Nephron progenitor cell (in vitro differentiated cells): ENCODE measurements at regions not wholly inside any gene's neighbourhood (a gene's known extent, or its start where the extent isn't known, plus 50 kb on each side); places are given as distances from the start of the nearest gene placed in this dataset.

Experiments
- DNase-seq: peaks from one replicate; pipeline ENCODE4 v3.0.0; 2021
- H3K27ac Mint-ChIP-seq: 2 replicates; pipeline ENCODE4 v1.8.0; 2021; ENCODE audit warnings: mild to moderate bottlenecking, moderate library complexity, mixed read lengths
- H3K27me3 Mint-ChIP-seq: 2 replicates; pipeline ENCODE4 v1.8.0; 2021; ENCODE audit warnings: mild to moderate bottlenecking, low read depth, mixed read lengths; ENCODE audit not compliant: poor library complexity
- H3K36me3 Mint-ChIP-seq: 2 replicates; pipeline ENCODE4 v1.8.0; 2021; ENCODE audit warnings: low read depth, mixed read lengths
- H3K4me1 Mint-ChIP-seq: 2 replicates; pipeline ENCODE4 v1.8.0; 2021; ENCODE audit warnings: mixed read lengths
- H3K4me3 Mint-ChIP-seq: 2 replicates; pipeline ENCODE4 v1.8.0; 2021; ENCODE audit warnings: mild to moderate bottlenecking, moderate library complexity, mixed read lengths
- H3K9me3 Mint-ChIP-seq: 2 replicates; pipeline ENCODE4 v1.8.0; 2021; ENCODE audit warnings: mild to moderate bottlenecking, moderate library complexity, mixed read lengths
- CTCF ChIP-seq: fragments of 200-600 bp; sonication (generic); IDR thresholded peaks from 2 replicates; pipeline ENCODE4 v1.5.0; 2021; ENCODE audit warnings: antibody characterized with exemption

DNA sequence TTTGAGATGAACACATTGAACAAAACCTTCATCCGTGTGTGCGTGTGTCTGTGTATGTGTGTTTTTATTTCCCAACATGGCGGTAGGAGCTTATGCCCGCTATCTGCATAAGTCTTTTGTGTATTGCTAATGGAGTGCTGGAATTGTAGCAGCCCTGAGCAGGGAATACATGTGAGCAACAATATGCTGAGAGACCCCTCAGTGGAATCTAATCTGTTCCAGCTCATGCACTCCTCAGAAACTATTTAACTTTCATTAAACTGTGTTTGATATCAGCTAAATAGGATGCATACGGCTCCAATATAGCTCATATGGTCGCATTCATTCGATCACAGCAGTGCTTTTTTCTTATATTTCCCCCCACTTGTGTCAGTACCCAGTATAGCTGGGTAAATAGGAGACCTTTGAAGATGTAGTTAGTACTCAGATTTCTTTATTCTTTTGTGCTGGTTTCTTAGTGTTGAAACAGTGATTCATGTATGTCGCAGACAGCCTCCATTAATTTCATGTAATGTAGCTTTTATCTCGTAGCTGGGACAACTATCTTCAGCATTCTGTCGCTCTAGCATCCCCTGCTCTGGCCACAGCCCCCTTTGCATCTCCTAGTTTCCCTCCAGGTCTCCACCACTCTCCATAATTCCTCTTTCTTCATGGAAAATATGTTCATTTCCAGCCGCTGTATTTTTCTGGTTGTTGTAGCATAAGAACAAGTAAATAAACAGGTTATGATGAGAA is 891.2 kb downstream of the BCL11A start:
- Mint-ChIP-seq H3K4me1 (peaks cover 11% of the 10 kb centered on the region), H3K27ac (no peak overlapping the region), H3K36me3 (no peaks in the 10 kb centered on the region), H3K9me3 (no peaks in the 10 kb centered on the region), H3K4me3 (no peak overlapping the region), H3K27me3 (peaks cover 10% of the 10 kb centered on the region)
- no peak for DNase-seq
- no peak for TF ChIP-seq CTCF

- Mint-ChIP-seq H3K36me3 (no peaks in the 10 kb centered on the region), H3K9me3 (no peaks in the 10 kb centered on the region), H3K27me3 (peaks cover 10% of the 10 kb centered on the region), H3K4me1 (peaks cover 13% of the 10 kb centered on the region), H3K4me3 (no peak overlapping the region), H3K27ac (no peak overlapping the region)
- no peak for TF ChIP-seq CTCF
- no peak for DNase-seq
Observed at GRCh38 chr2:59660262-59660661, 893.2 kb downstream of the BCL11A start.

DNA sequence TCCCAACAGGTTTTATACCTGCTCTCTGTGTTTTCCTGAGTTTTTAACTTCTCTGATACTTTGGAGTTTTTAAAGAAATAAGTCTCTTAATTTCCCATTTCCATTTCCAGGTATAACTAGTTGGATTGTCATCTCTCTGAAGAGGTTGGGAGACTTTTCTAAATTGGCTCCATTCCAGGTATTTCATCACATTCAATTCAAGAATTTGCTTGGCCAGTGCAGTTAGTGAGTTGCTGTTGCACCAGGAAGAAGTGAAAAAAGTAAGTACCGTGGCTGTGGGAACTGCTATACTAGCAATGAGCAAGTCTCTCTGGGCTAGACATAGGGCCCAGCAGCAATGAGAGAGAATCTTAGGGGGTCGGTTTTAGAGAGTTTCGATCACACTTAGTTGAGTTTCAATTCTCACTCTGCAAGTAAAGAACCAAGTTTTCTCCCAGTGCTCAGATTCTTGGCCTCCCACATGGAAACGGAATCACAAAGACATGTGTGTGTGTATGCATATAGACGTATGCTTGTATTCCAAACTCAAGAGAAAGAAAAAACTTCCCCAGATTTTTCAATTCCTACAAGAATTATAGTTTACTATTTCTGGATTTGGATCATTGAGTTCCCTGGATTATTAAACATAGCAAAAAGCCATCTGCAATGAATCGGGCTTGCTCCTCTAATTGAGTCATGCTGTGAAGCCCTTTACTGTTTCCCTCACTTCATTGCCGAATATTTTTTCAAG is 894.4 kb downstream of the BCL11A start:
- Mint-ChIP-seq H3K9me3 (no peaks in the 10 kb centered on the region), H3K27me3 (peaks cover 10% of the 10 kb centered on the region), H3K4me3 (no peak overlapping the region), H3K27ac (no peak overlapping the region), H3K4me1 (peaks cover 14% of the 10 kb centered on the region), H3K36me3 (no peaks in the 10 kb centered on the region)
- TF ChIP-seq CTCF: no peak
- DNase-seq: no peak

DNA sequence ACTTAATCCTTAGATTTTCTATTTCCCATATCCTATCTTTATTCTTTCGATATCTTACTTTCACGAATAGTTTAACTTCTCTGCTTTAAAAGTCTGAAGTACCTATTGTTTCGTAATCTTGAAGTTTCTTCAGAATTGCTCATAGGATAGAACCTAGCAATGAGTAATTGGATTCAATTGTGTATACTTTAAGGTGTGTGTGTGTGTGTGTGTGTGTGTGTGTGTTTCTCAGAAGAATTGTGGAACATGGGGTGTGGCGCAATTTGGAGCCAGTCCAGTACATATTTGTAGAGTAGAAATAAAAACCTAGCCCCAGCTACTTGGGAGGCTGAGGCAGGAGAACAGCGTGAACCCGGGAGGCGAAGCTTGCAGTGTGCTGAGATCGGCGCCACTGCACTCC is 897.6 kb downstream of the BCL11A start:
- peaks cover 10% of the 10 kb centered on the region for H3K27me3 Mint-ChIP-seq
- TF ChIP-seq CTCF: no peak
- peaks cover 17% of the 10 kb centered on the region for H3K4me1 Mint-ChIP-seq
- no peaks in the 10 kb centered on the region for H3K36me3 Mint-ChIP-seq
- H3K27ac Mint-ChIP-seq: no peak overlapping the region
- DNase-seq: no peak
- H3K9me3 Mint-ChIP-seq: no peaks in the 10 kb centered on the region
- H3K4me3 Mint-ChIP-seq: no peak overlapping the region

DNA sequence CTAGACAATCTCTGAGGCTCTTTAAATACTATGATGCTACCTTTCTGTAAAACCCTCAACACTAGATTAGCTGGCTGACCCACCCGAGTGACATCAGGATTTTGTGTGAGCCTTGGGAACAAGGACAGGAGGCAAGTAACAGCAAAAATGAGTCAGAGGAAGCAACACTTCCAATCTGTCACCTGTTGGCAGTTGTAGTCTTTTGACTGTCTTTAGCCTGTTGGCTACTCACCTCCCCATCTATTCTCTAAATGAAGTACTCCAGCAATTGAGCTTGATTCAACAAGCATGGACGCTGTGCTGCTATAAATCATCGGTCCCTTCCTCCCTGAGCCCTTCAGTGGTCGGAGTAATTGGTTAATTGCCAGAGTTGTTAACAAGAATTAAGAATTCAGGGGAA is 898.7 kb downstream of the BCL11A start:
- no peak overlapping the region for H3K4me3 Mint-ChIP-seq
- no peak for TF ChIP-seq CTCF
- H3K4me1 Mint-ChIP-seq: peaks cover 17% of the 10 kb centered on the region
- DNase-seq: no peak
- no peaks in the 10 kb centered on the region for H3K36me3 Mint-ChIP-seq
- no peak overlapping the region for H3K27ac Mint-ChIP-seq
- H3K27me3 Mint-ChIP-seq: peaks cover 8% of the 10 kb centered on the region
- no peaks in the 10 kb centered on the region for H3K9me3 Mint-ChIP-seq
